Tibial artery (tissue), 4 donors: ENCODE measurements at regions not wholly inside any gene's neighbourhood (a gene's known extent, or its start where the extent isn't known, plus 50 kb on each side); places are given as distances from the start of the nearest gene placed in this dataset.
"Not testable (repeated sequence)": the region's sequence is repeated elsewhere in the genome, so short reads cannot be mapped to it uniquely, and the experiment has no call there.

Source experiments
- DNase-seq, 2 donors: peaks; one replicate each; pipeline ENCODE4 v3.0.0-alpha.2; 2019
- H3K27ac ChIP-seq, 2 donors: fragments of 200-600 bp; sonication (generic) in 1 of 2; 1 replicate in 1 of 2; 2 replicates in 1 of 2; pipeline ENCODE4 v1.5.1; 2018 to 2019; ENCODE audit warnings: mild to moderate bottlenecking in 1 of 2
- H3K27me3 ChIP-seq, 2 donors: fragments of 200-600 bp; sonication (generic) in 1 of 2; one replicate each; pipeline versions ENCODE4 v1.5.1 to v1.6.0; 2016 to 2019
- H3K36me3 ChIP-seq, 3 donors: fragments of 200-600 bp; sonication (generic) in 2 of 3; one replicate each; pipeline ENCODE4 v1.5.1; 2016 to 2019; ENCODE audit warnings: mild to moderate bottlenecking in 2 of 3
- H3K4me1 ChIP-seq, 4 donors: fragments of 200-600 bp; sonication (generic) in 2 of 4; 1 replicate in 3 of 4; 2 replicates in 1 of 4; pipeline ENCODE4 v1.5.1; 2016 to 2019
- H3K4me3 ChIP-seq, 2 donors: fragments of 200-600 bp; sonication (generic) in 1 of 2; 1 replicate in 1 of 2; 2 replicates in 1 of 2; pipeline ENCODE4 v1.5.1; 2018 to 2019; ENCODE audit warnings: mild to moderate bottlenecking in 2 of 2
- H3K9me3 ChIP-seq, 3 donors: fragments of 200-600 bp; sonication (generic) in 1 of 3; one replicate each; pipeline ENCODE4 v1.5.1; 2016 to 2019
- intact Hi-C: fragments of 100-400 bp; cut with DNase I; formaldehyde crosslinking; loops from one replicate; pipeline ENCODE4 v1.15.0; 2023; ENCODE audit warnings: low total_unique reads
- TF ChIP-seq, protein P1 (sequence below), 2 experiments: fragments of 200-600 bp in 1 of 2; fragments of 450-650 bp in 1 of 2; IDR thresholded peaks; one replicate each; pipeline ENCODE4 v1.5.1; 2017 to 2019; ENCODE audit warnings: antibody characterized with exemption in 2 of 2, mild to moderate bottlenecking in 1 of 2, moderate library complexity in 1 of 2

DNA sequence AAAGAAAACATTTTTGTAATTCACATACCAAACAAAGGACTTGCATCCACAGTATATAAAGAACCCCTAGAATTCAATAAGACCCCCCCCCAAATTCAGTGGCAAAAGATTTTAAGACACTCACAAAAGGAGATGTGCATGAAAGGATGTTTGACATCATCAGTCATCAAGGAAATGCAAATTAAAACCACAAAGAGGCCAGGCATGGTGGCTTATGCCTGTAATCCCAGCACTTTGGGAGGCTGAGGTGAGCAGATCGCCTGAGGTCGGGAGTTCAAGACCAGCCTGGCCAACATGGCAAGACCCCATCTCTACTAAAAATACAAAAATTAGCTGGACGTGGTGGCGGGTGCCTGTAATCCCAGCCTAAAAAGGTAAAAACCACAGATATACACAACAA, 61.3 kb downstream of the AIPL1 start:
- H3K9me3 ChIP-seq, H3K36me3 ChIP-seq, DNase-seq, intact Hi-C loops, H3K27ac ChIP-seq, H3K4me1 ChIP-seq, H3K4me3 ChIP-seq: not testable (repeated sequence)
- H3K27me3 ChIP-seq = peaks cover 0 to 13% of the 10 kb centered on the region in 2 donors

GRCh38 chr17:6366221-6366666, 68.7 kb downstream of the AIPL1 start:
- Histone ChIP-seq H3K4me1 (no peaks in the 10 kb centered on the region), H3K27me3 (peaks cover 0 to 27% of the 10 kb centered on the region in 2 donors), H3K27ac (no peak overlapping the region), H3K4me3 (no peak overlapping the region), H3K36me3 (no peaks in the 10 kb centered on the region), H3K9me3 (no peaks in the 10 kb centered on the region)
- no peak for DNase-seq
- intact Hi-C loops = no loop called here
- TF ChIP-seq, protein P1, sequence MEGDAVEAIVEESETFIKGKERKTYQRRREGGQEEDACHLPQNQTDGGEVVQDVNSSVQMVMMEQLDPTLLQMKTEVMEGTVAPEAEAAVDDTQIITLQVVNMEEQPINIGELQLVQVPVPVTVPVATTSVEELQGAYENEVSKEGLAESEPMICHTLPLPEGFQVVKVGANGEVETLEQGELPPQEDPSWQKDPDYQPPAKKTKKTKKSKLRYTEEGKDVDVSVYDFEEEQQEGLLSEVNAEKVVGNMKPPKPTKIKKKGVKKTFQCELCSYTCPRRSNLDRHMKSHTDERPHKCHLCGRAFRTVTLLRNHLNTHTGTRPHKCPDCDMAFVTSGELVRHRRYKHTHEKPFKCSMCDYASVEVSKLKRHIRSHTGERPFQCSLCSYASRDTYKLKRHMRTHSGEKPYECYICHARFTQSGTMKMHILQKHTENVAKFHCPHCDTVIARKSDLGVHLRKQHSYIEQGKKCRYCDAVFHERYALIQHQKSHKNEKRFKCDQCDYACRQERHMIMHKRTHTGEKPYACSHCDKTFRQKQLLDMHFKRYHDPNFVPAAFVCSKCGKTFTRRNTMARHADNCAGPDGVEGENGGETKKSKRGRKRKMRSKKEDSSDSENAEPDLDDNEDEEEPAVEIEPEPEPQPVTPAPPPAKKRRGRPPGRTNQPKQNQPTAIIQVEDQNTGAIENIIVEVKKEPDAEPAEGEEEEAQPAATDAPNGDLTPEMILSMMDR (IDR thresholded peaks at IDR 0.05) = no peak

GRCh38 chr17:6365200-6365943, 69.5 kb downstream of the AIPL1 start:
- no peak overlapping the region for H3K27ac ChIP-seq
- H3K27me3 ChIP-seq = peaks cover 0 to 27% of the 10 kb centered on the region in 2 donors
- no peaks in the 10 kb centered on the region for H3K36me3 ChIP-seq
- H3K4me1 ChIP-seq = no peaks in the 10 kb centered on the region
- TF ChIP-seq, protein P1 (IDR thresholded peaks at IDR 0.05) = no peak
- H3K9me3 ChIP-seq = no peaks in the 10 kb centered on the region
- intact Hi-C loops = no loop called here
- no peak overlapping the region for H3K4me3 ChIP-seq
- DNase-seq = no peak

DNA sequence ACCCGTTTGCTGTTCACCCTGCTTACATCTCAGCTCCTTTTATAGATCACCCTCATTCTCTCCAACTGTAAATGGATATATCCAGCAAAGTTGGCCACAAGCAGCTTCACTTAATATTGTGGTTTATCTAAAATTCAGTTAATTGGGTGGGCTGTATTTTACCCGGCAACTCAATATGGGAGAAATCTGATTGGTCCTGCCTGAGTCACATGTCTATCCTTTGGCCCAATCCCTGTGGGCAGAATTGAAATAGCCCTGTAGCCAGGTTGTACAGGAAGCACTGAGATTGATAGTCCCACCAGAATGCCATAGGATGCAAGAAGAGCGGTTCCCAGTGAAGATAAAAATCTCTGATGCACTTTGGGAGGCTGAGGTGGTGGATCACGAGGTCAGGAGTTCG, 73.2 kb downstream of the AIPL1 start:
- Histone ChIP-seq H3K4me1 (no peaks in the 10 kb centered on the region), H3K27me3 (peaks cover 0 to 27% of the 10 kb centered on the region in 2 donors), H3K9me3 (no peaks in the 10 kb centered on the region), H3K36me3 (no peaks in the 10 kb centered on the region), H3K27ac (no peak overlapping the region), H3K4me3 (no peak overlapping the region)
- no peak for DNase-seq
- intact Hi-C loops = no loop called here
- TF ChIP-seq, protein P1 (IDR thresholded peaks at IDR 0.05) = no peak

- no peak overlapping the region for H3K27ac ChIP-seq
- no peak for DNase-seq
- intact Hi-C loops = no loop called here
- TF ChIP-seq, protein P1 (IDR thresholded peaks at IDR 0.05) = no peak
- H3K27me3 ChIP-seq = peaks cover 0 to 7% of the 10 kb centered on the region in 2 donors
- H3K4me3 ChIP-seq = no peak overlapping the region
- no peaks in the 10 kb centered on the region for H3K4me1 ChIP-seq
- no peaks in the 10 kb centered on the region for H3K36me3 ChIP-seq
- H3K9me3 ChIP-seq = no peaks in the 10 kb centered on the region
Observed at GRCh38 chr17:6358131-6358530, 76.8 kb downstream of the AIPL1 start.

- no peak overlapping the region for H3K27ac ChIP-seq
- H3K4me1 ChIP-seq = no peaks in the 10 kb centered on the region
- no peaks in the 10 kb centered on the region for H3K36me3 ChIP-seq
- TF ChIP-seq, protein P1 (IDR thresholded peaks at IDR 0.05) = no peak
- intact Hi-C loops = no loop called here
- no peaks in the 10 kb centered on the region for H3K9me3 ChIP-seq
- H3K27me3 ChIP-seq = peaks cover 0 to 3% of the 10 kb centered on the region in 2 donors
- DNase-seq = no peak
- no peak overlapping the region for H3K4me3 ChIP-seq
Observed at GRCh38 chr17:6356562-6356961, 78.4 kb downstream of the AIPL1 start.
